ENCODE measurements at regions not wholly inside any gene's neighbourhood (a gene's known extent, or its start where the extent isn't known, plus 50 kb on each side); places are given as distances from the start of the nearest gene placed in this dataset.
A peak's percentile ranks its signal among the peaks of the same experiment; 100 is the strongest.

GRCh38 chr13:97130190-97130589 is 91.9 kb upstream of the MBNL2 start:
- H3K4me3 ChIP-seq (ENCODE audit: low read depth, low read length): no peak overlapping the region
- no peak overlapping the region for H4K8ac ChIP-seq (ENCODE audit: low read depth, low read length)
- peaks cover 17 to 21% of the 10 kb centered on the region in 2 experiments for H3K4me1 ChIP-seq (ENCODE audit: control insufficient read depth in 1 of 2, insufficient read depth in 2 of 2, low read length in 2 of 2)
- no peak overlapping the region for H3K27ac ChIP-seq (ENCODE audit: low read depth, low read length)
- H3K4ac ChIP-seq (ENCODE audit: low read depth, low read length): no peak overlapping the region
- no peaks in the 10 kb centered on the region for H3K27me3 ChIP-seq (ENCODE audit: insufficient read depth, low read length)
- H4K91ac ChIP-seq (ENCODE audit: low read depth, low read length): no peak overlapping the region
- H3K79me2 ChIP-seq (ENCODE audit: control insufficient read depth, insufficient read depth, low read length, poor library complexity): peaks cover 2% of the 10 kb centered on the region
- no peak overlapping the region for H3K18ac ChIP-seq (ENCODE audit: low read length)
- H2AK5ac ChIP-seq (ENCODE audit: low read length): no peak overlapping the region
- H2BK5ac ChIP-seq (ENCODE audit: low read depth, low read length, poor library complexity): no peak overlapping the region
- H2BK12ac ChIP-seq (ENCODE audit: low read length): no peak overlapping the region
- WGBS (ENCODE audit: extremely low coverage, insufficient coverage, insufficient read length): no CpG with 5 or more reads among the region's 1 CpG
- no peak overlapping the region for H3K9ac ChIP-seq (ENCODE audit: low read length)
- no peak for DNase-seq
- no peak overlapping the region for H3K4me2 ChIP-seq (ENCODE audit: low read length)
- H3K36me3 ChIP-seq (ENCODE audit: control insufficient read depth in 1 of 2, insufficient read depth in 2 of 2, low read length in 2 of 2): no peaks in the 10 kb centered on the region
- no peaks in the 10 kb centered on the region for H3K9me3 ChIP-seq (ENCODE audit: insufficient read depth, low read depth, low read length)
- no peak overlapping the region for H2BK120ac ChIP-seq (ENCODE audit: insufficient read depth, low read length, poor library complexity)
- no peak overlapping the region for H4K12ac ChIP-seq (ENCODE audit: low read depth, low read length)
- no peak overlapping the region for H3K14ac ChIP-seq (ENCODE audit: low read length)
- no peak overlapping the region for H2AFZ ChIP-seq (ENCODE audit: insufficient read depth, low read length, poor library complexity)
- no peak overlapping the region for H3K23ac ChIP-seq (ENCODE audit: low read length)
- peaks cover 22% of the 10 kb centered on the region for H3K79me1 ChIP-seq (ENCODE audit: low read length)

- H3K27ac ChIP-seq (ENCODE audit: low read depth, low read length): no peak overlapping the region
- H3K18ac ChIP-seq (ENCODE audit: low read length): no peak overlapping the region
- WGBS (ENCODE audit: extremely low coverage, insufficient coverage, insufficient read length): 100% methylated on average over 1 of the region's 4 CpGs
- H2AFZ ChIP-seq (ENCODE audit: insufficient read depth, low read length, poor library complexity): no peak overlapping the region
- H2BK5ac ChIP-seq (ENCODE audit: low read depth, low read length, poor library complexity): no peak overlapping the region
- H3K4me1 ChIP-seq (ENCODE audit: control insufficient read depth in 1 of 2, insufficient read depth in 2 of 2, low read length in 2 of 2): peaks cover 9 to 13% of the 10 kb centered on the region in 2 experiments
- H3K14ac ChIP-seq (ENCODE audit: low read length): no peak overlapping the region
- H3K36me3 ChIP-seq (ENCODE audit: control insufficient read depth in 1 of 2, insufficient read depth in 2 of 2, low read length in 2 of 2): no peaks in the 10 kb centered on the region
- no peak overlapping the region for H2BK12ac ChIP-seq (ENCODE audit: low read length)
- H3K4me3 ChIP-seq (ENCODE audit: low read depth, low read length): no peak overlapping the region
- H4K12ac ChIP-seq (ENCODE audit: low read depth, low read length): no peak overlapping the region
- peaks cover 2% of the 10 kb centered on the region for H3K79me2 ChIP-seq (ENCODE audit: control insufficient read depth, insufficient read depth, low read length, poor library complexity)
- H3K9me3 ChIP-seq (ENCODE audit: insufficient read depth, low read depth, low read length): no peaks in the 10 kb centered on the region
- H3K4me2 ChIP-seq (ENCODE audit: low read length): no peak overlapping the region
- H3K23ac ChIP-seq (ENCODE audit: low read length): no peak overlapping the region
- no peak overlapping the region for H3K9ac ChIP-seq (ENCODE audit: low read length)
- H3K4ac ChIP-seq (ENCODE audit: low read depth, low read length): no peak overlapping the region
- H3K79me1 ChIP-seq (ENCODE audit: low read length): peaks cover 15% of the 10 kb centered on the region
- no peak overlapping the region for H2AK5ac ChIP-seq (ENCODE audit: low read length)
- no peak for DNase-seq
- no peak overlapping the region for H4K8ac ChIP-seq (ENCODE audit: low read depth, low read length)
- H2BK120ac ChIP-seq (ENCODE audit: insufficient read depth, low read length, poor library complexity): no peak overlapping the region
- H4K91ac ChIP-seq (ENCODE audit: low read depth, low read length): no peak overlapping the region
- no peaks in the 10 kb centered on the region for H3K27me3 ChIP-seq (ENCODE audit: insufficient read depth, low read length)
Observed at GRCh38 chr13:97131447-97131846, 90.7 kb upstream of the MBNL2 start.

- Histone ChIP-seq H3K79me2 (ENCODE audit: control insufficient read depth, insufficient read depth, low read length, poor library complexity) (no peaks in the 10 kb centered on the region), H4K8ac (ENCODE audit: low read depth, low read length) (no peak overlapping the region), H3K14ac (ENCODE audit: low read length) (no peak overlapping the region), H2AK5ac (ENCODE audit: low read length) (no peak overlapping the region), H3K4me1 (ENCODE audit: control insufficient read depth in 1 of 2, insufficient read depth in 2 of 2, low read length in 2 of 2) (peaks cover 2% of the 10 kb centered on the region in 2 experiments), H3K4me2 (ENCODE audit: low read length) (no peak overlapping the region), H3K9ac (ENCODE audit: low read length) (no peak overlapping the region), H2AFZ (ENCODE audit: insufficient read depth, low read length, poor library complexity) (no peak overlapping the region), H2BK5ac (ENCODE audit: low read depth, low read length, poor library complexity) (no peak overlapping the region), H4K91ac (ENCODE audit: low read depth, low read length) (no peak overlapping the region), H3K9me3 (ENCODE audit: insufficient read depth, low read depth, low read length) (no peaks in the 10 kb centered on the region), H3K4ac (ENCODE audit: low read depth, low read length) (no peak overlapping the region), H3K36me3 (ENCODE audit: control insufficient read depth in 1 of 2, insufficient read depth in 2 of 2, low read length in 2 of 2) (no peaks in the 10 kb centered on the region), H4K12ac (ENCODE audit: low read depth, low read length) (no peak overlapping the region), H3K23ac (ENCODE audit: low read length) (no peak overlapping the region), H3K4me3 (ENCODE audit: low read depth, low read length) (no peak overlapping the region), H3K79me1 (ENCODE audit: low read length) (peaks cover 2% of the 10 kb centered on the region), H2BK120ac (ENCODE audit: insufficient read depth, low read length, poor library complexity) (no peak overlapping the region), H3K27me3 (ENCODE audit: insufficient read depth, low read length) (no peaks in the 10 kb centered on the region), H2BK12ac (ENCODE audit: low read length) (no peak overlapping the region), H3K18ac (ENCODE audit: low read length) (no peak overlapping the region), H3K27ac (ENCODE audit: low read depth, low read length) (no peak overlapping the region)
- DNase-seq: no peak
- WGBS (ENCODE audit: extremely low coverage, insufficient coverage, insufficient read length): no CpG with 5 or more reads among the region's 3 CpGs
Observed at GRCh38 chr13:97133554-97133953, 88.6 kb upstream of the MBNL2 start.

- H3K79me2 ChIP-seq (ENCODE audit: control insufficient read depth, insufficient read depth, low read length, poor library complexity): no peaks in the 10 kb centered on the region
- no peak overlapping the region for H3K23ac ChIP-seq (ENCODE audit: low read length)
- H2AK5ac ChIP-seq (ENCODE audit: low read length): no peak overlapping the region
- no peak overlapping the region for H4K91ac ChIP-seq (ENCODE audit: low read depth, low read length)
- H3K79me1 ChIP-seq (ENCODE audit: low read length): no peaks in the 10 kb centered on the region
- H3K14ac ChIP-seq (ENCODE audit: low read length): no peak overlapping the region
- H3K36me3 ChIP-seq (ENCODE audit: control insufficient read depth in 1 of 2, insufficient read depth in 2 of 2, low read length in 2 of 2): no peaks in the 10 kb centered on the region
- no peak overlapping the region for H3K4ac ChIP-seq (ENCODE audit: low read depth, low read length)
- DNase-seq: peak in 1 of 2 donors; percentile 34
- H2BK5ac ChIP-seq (ENCODE audit: low read depth, low read length, poor library complexity): no peak overlapping the region
- no peak overlapping the region for H2BK120ac ChIP-seq (ENCODE audit: insufficient read depth, low read length, poor library complexity)
- H3K4me2 ChIP-seq (ENCODE audit: low read length): no peak overlapping the region
- H3K9me3 ChIP-seq (ENCODE audit: insufficient read depth, low read depth, low read length): no peaks in the 10 kb centered on the region
- no peak overlapping the region for H3K18ac ChIP-seq (ENCODE audit: low read length)
- WGBS (ENCODE audit: extremely low coverage, insufficient coverage, insufficient read length): no CpG with 5 or more reads among the region's 3 CpGs
- no peak overlapping the region for H4K8ac ChIP-seq (ENCODE audit: low read depth, low read length)
- no peaks in the 10 kb centered on the region for H3K4me1 ChIP-seq (ENCODE audit: control insufficient read depth in 1 of 2, insufficient read depth in 2 of 2, low read length in 2 of 2)
- H4K12ac ChIP-seq (ENCODE audit: low read depth, low read length): no peak overlapping the region
- H3K27me3 ChIP-seq (ENCODE audit: insufficient read depth, low read length): no peaks in the 10 kb centered on the region
- no peak overlapping the region for H3K27ac ChIP-seq (ENCODE audit: low read depth, low read length)
- H3K9ac ChIP-seq (ENCODE audit: low read length): no peak overlapping the region
- no peak overlapping the region for H3K4me3 ChIP-seq (ENCODE audit: low read depth, low read length)
- H2AFZ ChIP-seq (ENCODE audit: insufficient read depth, low read length, poor library complexity): no peak overlapping the region
- no peak overlapping the region for H2BK12ac ChIP-seq (ENCODE audit: low read length)
Observed at GRCh38 chr13:97133955-97134354, 88.2 kb upstream of the MBNL2 start.

All from trophoblast cell (in vitro differentiated cells and primary cell).